ENCODE measurements at regions not wholly inside any gene's neighbourhood (a gene's known extent, or its start where the extent isn't known, plus 50 kb on each side); places are given as distances from the start of the nearest gene placed in this dataset.

- no peak overlapping the region for H3K4me3 ChIP-seq (ENCODE audit: low read depth in 2 of 2, low read length in 1 of 2)
- H3K79me2 ChIP-seq (ENCODE audit: insufficient read depth), result no peaks in the 10 kb centered on the region
- H3K4me2 ChIP-seq, result no peak overlapping the region
- 52% methylated on average over 4 of the region's 4 CpGs for WGBS (ENCODE audit: low lambda C conversion rate)
- no peak overlapping the region for H3K9ac ChIP-seq
- H3K27ac ChIP-seq (ENCODE audit: low read depth in 2 of 2, low read length in 1 of 2), result no peak overlapping the region; a peak in 1 of 4 replicates
- CTCF ChIA-PET, result no interaction called here
- no peak for DNase-seq
- no peaks in the 10 kb centered on the region for H3F3A ChIP-seq (replicated peaks; ENCODE audit: insufficient read depth)
- POLR2A ChIA-PET, result no interaction called here
- peaks cover 2 to 15% of the 10 kb centered on the region in 2 experiments; a peak in 2 of 4 replicates for H3K4me1 ChIP-seq (ENCODE audit: control insufficient read depth in 1 of 2, insufficient read depth in 2 of 2, low read depth in 1 of 2, low read length in 1 of 2)
- H2AFZ ChIP-seq (ENCODE audit: low read depth), result peak overlapping the region; percentile 79; the same call in 1 of the 2 replicates
- H3K36me3 ChIP-seq (replicated peaks in 1 of 2; ENCODE audit: control insufficient read depth in 1 of 2, insufficient read depth in 2 of 2, low read length in 1 of 2), result no peaks in the 10 kb centered on the region
- no peaks in the 10 kb centered on the region for H3K9me2 ChIP-seq
- no peaks in the 10 kb centered on the region for H3K27me3 ChIP-seq (ENCODE audit: insufficient read depth)
- no peaks in the 10 kb centered on the region for H3K9me3 ChIP-seq
- no peaks in the 10 kb centered on the region for H4K20me1 ChIP-seq (ENCODE audit: insufficient read depth)
- no peak for TF ChIP-seq FOSL2 (IDR thresholded peaks at IDR 0.05; ENCODE audit: borderline replicate concordance, low read depth)
- no peak for TF ChIP-seq MAX (IDR thresholded peaks at IDR 0.05; ENCODE audit: low read depth)
- no peak for TF ChIP-seq GABPA (IDR thresholded peaks at IDR 0.05; ENCODE audit: low read depth)
- TF ChIP-seq ZBTB33 (IDR thresholded peaks at IDR 0.05; ENCODE audit: borderline replicate concordance, low read depth), result no peak
- TF ChIP-seq MEF2A (IDR thresholded peaks at IDR 0.05; ENCODE audit: borderline replicate concordance, low read depth), result no peak
- no peak for TF ChIP-seq FOXJ3 (CRISPR knock-in tag; IDR thresholded peaks at IDR 0.05)
- TF ChIP-seq POLR2AphosphoS5 (IDR thresholded peaks at IDR 0.05; ENCODE audit: low read depth, low read length), result no peak
- no peak for TF ChIP-seq FOXM1 (IDR thresholded peaks at IDR 0.05; ENCODE audit: low read depth)
- TF ChIP-seq CTCF (IDR thresholded peaks at IDR 0.05), result no peak
Measured at GRCh38 chr6:105851606-105852005, 234.5 kb upstream of the PRDM1 start.

- Histone ChIP-seq H3F3A (replicated peaks; ENCODE audit: insufficient read depth) (no peaks in the 10 kb centered on the region), H3K9ac (no peak overlapping the region), H3K27me3 (ENCODE audit: insufficient read depth) (no peaks in the 10 kb centered on the region), H3K36me3 (replicated peaks in 1 of 2; ENCODE audit: control insufficient read depth in 1 of 2, insufficient read depth in 2 of 2, low read length in 1 of 2) (no peaks in the 10 kb centered on the region), H3K4me2 (no peak overlapping the region), H3K27ac (ENCODE audit: low read depth in 2 of 2, low read length in 1 of 2) (peak overlapping the region; percentile 21 to 34; a peak in 3 of 4 replicates), H3K9me2 (no peaks in the 10 kb centered on the region), H3K4me1 (ENCODE audit: control insufficient read depth in 1 of 2, insufficient read depth in 2 of 2, low read depth in 1 of 2, low read length in 1 of 2) (peaks cover 2 to 15% of the 10 kb centered on the region in 2 experiments; a peak in 2 of 4 replicates), H3K79me2 (ENCODE audit: insufficient read depth) (no peaks in the 10 kb centered on the region), H4K20me1 (ENCODE audit: insufficient read depth) (no peaks in the 10 kb centered on the region), H2AFZ (ENCODE audit: low read depth) (peak overlapping the region; percentile 79), H3K9me3 (no peaks in the 10 kb centered on the region), H3K4me3 (ENCODE audit: low read depth in 2 of 2, low read length in 1 of 2) (no peak overlapping the region)
- no peak for DNase-seq
- POLR2A ChIA-PET, result no interaction called here
- CTCF ChIA-PET, result no interaction called here
- 30% methylated on average over 10 of the region's 10 CpGs for WGBS (ENCODE audit: low lambda C conversion rate)
- no peak for TF ChIP-seq CHD2 (IDR thresholded peaks at IDR 0.05; ENCODE audit: low read length, partially characterized antibody)
Measured at GRCh38 chr6:105851113-105851580, 235.0 kb upstream of the PRDM1 start.
